AG04450 (cell line): ENCODE measurements at regions not wholly inside any gene's neighbourhood (a gene's known extent, or its start where the extent isn't known, plus 50 kb on each side); places are given as distances from the start of the nearest gene placed in this dataset.
"Not testable (repeated sequence)": the region's sequence is repeated elsewhere in the genome, so short reads cannot be mapped to it uniquely, and the experiment has no call there.

Experiments
- CTCF ChIA-PET: fragments of 300-600, 350-600 bp; formaldehyde crosslinking; extraction: SDS; loops from one replicate; lab custom pipeline; 2022; ENCODE audit warnings: antibody characterized with exemption, inconsistent platforms; lab: Charles Lee
- POLR2A ChIA-PET: fragments of 350-600 bp; formaldehyde crosslinking; extraction: SDS; loops from one replicate; lab custom pipeline; 2021; ENCODE audit warnings: antibody characterized with exemption, inconsistent platforms; lab: Yijun Ruan, JAX
- DNase-seq: peaks from one replicate; pipeline ENCODE4 v3.0.0-alpha.2; 2011; ENCODE audit warnings: low read depth, low spot score
- H3K27ac ChIP-seq: one replicate; pipeline ENCODE4 v1.5.1; 2012; ENCODE audit warnings: low read depth, low read length, control low read depth
- H3K27me3 ChIP-seq: one replicate; pipeline ENCODE4 v1.6.0; 2012; ENCODE audit warnings: low read length; ENCODE audit not compliant: control insufficient read depth, insufficient read depth
- H3K4me3 ChIP-seq: 2 replicates; pipeline ENCODE4 v1.5.1; 2011; ENCODE audit warnings: mild to moderate bottlenecking, low read depth, low read length, control low read depth
- H3K9me3 ChIP-seq: 2 replicates; pipeline ENCODE4 v1.5.1; 2012; ENCODE audit warnings: low read length; ENCODE audit not compliant: control insufficient read depth, insufficient read depth

GRCh38 chr1:120614931-120615639 lies 108.7 kb upstream of the NBPF26 start:
- POLR2A ChIA-PET, H3K27me3 ChIP-seq, H3K27ac ChIP-seq, CTCF ChIA-PET, H3K4me3 ChIP-seq, DNase-seq, H3K9me3 ChIP-seq: not testable (repeated sequence)

GRCh38 chr1:120617493-120617892 lies 106.3 kb upstream of the NBPF26 start:
- H3K27me3 ChIP-seq, CTCF ChIA-PET, H3K4me3 ChIP-seq, H3K9me3 ChIP-seq, H3K27ac ChIP-seq, DNase-seq, POLR2A ChIA-PET: not testable (repeated sequence)

GRCh38 chr1:120619867-120620692 lies 103.7 kb upstream of the NBPF26 start:
- DNase-seq, CTCF ChIA-PET, H3K4me3 ChIP-seq, H3K27me3 ChIP-seq, H3K27ac ChIP-seq, H3K9me3 ChIP-seq, POLR2A ChIA-PET: not testable (repeated sequence)

GRCh38 chr1:120620693-120620969 lies 103.1 kb upstream of the NBPF26 start:
- POLR2A ChIA-PET, H3K27ac ChIP-seq, H3K27me3 ChIP-seq, CTCF ChIA-PET, H3K9me3 ChIP-seq, H3K4me3 ChIP-seq, DNase-seq: not testable (repeated sequence)

- CTCF ChIA-PET, POLR2A ChIA-PET: not testable (repeated sequence)
Measured at GRCh38 chr1:120621278-120621677, 102.5 kb upstream of the NBPF26 start.

GRCh38 chr1:120623539-120623938 lies 100.2 kb upstream of the NBPF26 start:
- H3K9me3 ChIP-seq, H3K4me3 ChIP-seq, POLR2A ChIA-PET, CTCF ChIA-PET, H3K27ac ChIP-seq, H3K27me3 ChIP-seq, DNase-seq: not testable (repeated sequence)

More at GRCh38 chr1:120621278-120621677, 102.5 kb upstream of the NBPF26 start:
- not testable (repeated sequence) for H3K4me3 ChIP-seq, DNase-seq, H3K27ac ChIP-seq, H3K27me3 ChIP-seq, H3K9me3 ChIP-seq

- POLR2A ChIA-PET, H3K27ac ChIP-seq, H3K27me3 ChIP-seq, H3K9me3 ChIP-seq, H3K4me3 ChIP-seq, CTCF ChIA-PET, DNase-seq: not testable (repeated sequence)
Measured at GRCh38 chr1:120624565-120625064, 99.1 kb upstream of the NBPF26 start.

- DNase-seq, H3K4me3 ChIP-seq, CTCF ChIA-PET, POLR2A ChIA-PET, H3K27ac ChIP-seq, H3K9me3 ChIP-seq, H3K27me3 ChIP-seq: not testable (repeated sequence)
Measured at GRCh38 chr1:120629832-120630455, 93.8 kb upstream of the NBPF26 start.

- H3K9me3 ChIP-seq, CTCF ChIA-PET, DNase-seq, H3K27ac ChIP-seq, H3K4me3 ChIP-seq, H3K27me3 ChIP-seq, POLR2A ChIA-PET: not testable (repeated sequence)
Measured at GRCh38 chr1:120634816-120635806, 88.6 kb upstream of the NBPF26 start.

GRCh38 chr1:120640261-120641013 lies 83.3 kb upstream of the NBPF26 start:
- CTCF ChIA-PET, POLR2A ChIA-PET, H3K27ac ChIP-seq, H3K27me3 ChIP-seq, DNase-seq, H3K4me3 ChIP-seq, H3K9me3 ChIP-seq: not testable (repeated sequence)

- H3K4me3 ChIP-seq, CTCF ChIA-PET, H3K27ac ChIP-seq, DNase-seq, H3K9me3 ChIP-seq, H3K27me3 ChIP-seq, POLR2A ChIA-PET: not testable (repeated sequence)
Measured at GRCh38 chr1:120641014-120641302, 82.8 kb upstream of the NBPF26 start.
